HepG2 (cell line): ENCODE measurements at regions not wholly inside any gene's neighbourhood (a gene's known extent, or its start where the extent isn't known, plus 50 kb on each side); places are given as distances from the start of the nearest gene placed in this dataset.

Source experiments
- ATAC-seq: fragments of 200-7000 bp; cut with Tn5 transposase; 3 replicates; pipeline ENCODE4 v1.9.1; 2020; ENCODE audit warnings: mild to moderate bottlenecking, moderate library complexity
- BruUV-seq: library from RNA; stranded (reverse); fragments of 400-500 nt; replicated peaks from 2 replicates; lab custom pipeline; 2021; lab: Mats Ljungman, UMichigan
- CTCF ChIA-PET: fragments of 300-600 bp; formaldehyde crosslinking; extraction: SDS; loops from one replicate; lab custom pipeline; 2021; ENCODE audit warnings: low total read pairs, inconsistent platforms, low intra/inter-chr PET ratio; lab: Yijun Ruan, JAX
- POLR2A ChIA-PET: fragments of 350-600 bp; sonication (Branson Sonifier 250); formaldehyde crosslinking; loops from one replicate; lab custom pipeline; 2020; ENCODE audit warnings: antibody characterized with exemption, inconsistent platforms; lab: Yijun Ruan, JAX
- DNase-seq: peaks from one replicate; pipeline ENCODE4 v3.0.0-alpha.2; 2015; ENCODE audit warnings: low spot score
- FAIRE-seq: peaks from 3 replicates; lab custom pipeline; 2011; peaks lifted over from hg19 to GRCh38; lab: Jason Lieb, UNC
- H2AFZ ChIP-seq: one replicate; pipeline ENCODE4 v1.6.1; 2011; ENCODE audit warnings: low read length, inconsistent platforms
- H3K27ac ChIP-seq: fragments of 300-600 bp; 3 replicates; pipeline ENCODE4 v1.8.0; 2011; ENCODE audit warnings: mixed run types, mild to moderate bottlenecking, mixed read lengths, low read length, inconsistent platforms; ENCODE audit not compliant: insufficient read depth; ENCODE audit errors: extremely low read length
- H3K27me3 ChIP-seq, 2 experiments: fragments of 200-600 bp in 1 of 2; 2 replicates in 1 of 2; 3 replicates in 1 of 2; pipeline versions ENCODE4 v1.6.0 to v1.8.0; 2011; ENCODE audit warnings: low read length in 2 of 2, mild to moderate bottlenecking in 2 of 2, moderate library complexity in 2 of 2, inconsistent platforms in 1 of 2; ENCODE audit not compliant: insufficient read depth in 2 of 2, control insufficient read depth in 1 of 2
- H3K36me3 ChIP-seq, 2 experiments: fragments of 200-600 bp in 1 of 2; replicated peaks in 1 of 2; 2 replicates in 1 of 2; 3 replicates in 1 of 2; pipeline versions ENCODE4 v1.5.1 to v1.8.0; 2011; ENCODE audit warnings: low read length in 2 of 2, inconsistent platforms in 1 of 2; ENCODE audit not compliant: insufficient read depth in 2 of 2, control insufficient read depth in 1 of 2
- H3K4me1 ChIP-seq: 2 replicates; pipeline ENCODE4 v1.5.1; 2012; ENCODE audit warnings: low read length, inconsistent platforms; ENCODE audit not compliant: insufficient read depth
- H3K4me2 ChIP-seq: 2 replicates; pipeline ENCODE4 v1.6.0; 2011; ENCODE audit warnings: low read depth, low read length, inconsistent platforms
- H3K4me3 ChIP-seq, 3 experiments: fragments of 200-600 bp in 1 of 3; sonication (generic), shearing (Covaris generic) in 1 of 3; replicated peaks in 1 of 3; 2 replicates each; pipeline ENCODE4 v1.5.1; 2011 to 2016; ENCODE audit warnings: low read length in 3 of 3, inconsistent platforms in 2 of 3, low read depth in 2 of 3, mild to moderate bottlenecking in 2 of 3, control low read depth in 1 of 3, mixed read lengths in 1 of 3; ENCODE audit not compliant: insufficient read depth in 1 of 3
- H3K79me2 ChIP-seq: one replicate; pipeline ENCODE4 v1.6.1; 2011; ENCODE audit warnings: low read length, inconsistent platforms; ENCODE audit not compliant: insufficient read depth
- H3K9ac ChIP-seq: 2 replicates; pipeline ENCODE4 v1.6.0; 2011; ENCODE audit warnings: mild to moderate bottlenecking, low read depth, low read length, inconsistent platforms; ENCODE audit not compliant: insufficient read depth
- H3K9me3 ChIP-seq: 2 replicates; pipeline ENCODE4 v1.5.1; 2012; ENCODE audit warnings: mild to moderate bottlenecking, low read length
- H4K20me1 ChIP-seq: 2 replicates; pipeline ENCODE4 v1.6.0; 2011; ENCODE audit warnings: inconsistent platforms, mild to moderate bottlenecking, low read length, moderate library complexity; ENCODE audit not compliant: insufficient read depth
- CREB1 ChIP-seq, 2 experiments: fragments of 450-650 bp in 1 of 2; IDR thresholded peaks; 2 replicates each; pipeline ENCODE4 v1.6.1; 2016 to 2017; ENCODE audit warnings: control low read depth in 1 of 2, mild to moderate bottlenecking in 1 of 2, missing compliant biosample characterization in 1 of 2, missing genetic modification characterization in 1 of 2
- FOXA1 ChIP-seq, 2 experiments: fragments of 450-650 bp in 1 of 2; sonication (generic) in 1 of 2; formaldehyde crosslinking in 1 of 2; IDR thresholded peaks; 2 replicates each; pipeline versions ENCODE4 v1.4.0 to v1.6.1; 2016 to 2020; ENCODE audit warnings: missing genetic modification reagents in 1 of 2
- FOXP4 ChIP-seq: sonication (generic); formaldehyde crosslinking; IDR thresholded peaks from 2 replicates; pipeline ENCODE4 v1.4.0; 2020; ENCODE audit warnings: missing genetic modification reagents
- HNF4A ChIP-seq: sonication (generic); formaldehyde crosslinking; IDR thresholded peaks from 2 replicates; pipeline ENCODE4 v1.4.0; 2020; ENCODE audit warnings: missing genetic modification reagents
- HOXA7 ChIP-seq: sonication (generic); formaldehyde crosslinking; IDR thresholded peaks from 2 replicates; pipeline ENCODE4 v1.8.1; 2022; ENCODE audit warnings: mild to moderate bottlenecking, missing genetic modification reagents, moderate library complexity
- MAFK ChIP-seq, 2 experiments: IDR thresholded peaks in 1 of 2; conservative IDR thresholded peaks in 1 of 2; 2 replicates each; pipeline ENCODE4 v1.6.1; 2011; ENCODE audit warnings: improper control_type of control experiment in 2 of 2, low read length in 2 of 2
- SATB2 ChIP-seq: sonication (generic); formaldehyde crosslinking; IDR thresholded peaks from 2 replicates; pipeline ENCODE4 v1.5.0; 2020; ENCODE audit warnings: missing genetic modification reagents
- SNAPC4 ChIP-seq: sonication (generic); formaldehyde crosslinking; IDR thresholded peaks from 2 replicates; pipeline ENCODE4 v1.4.0; 2020; ENCODE audit warnings: mild to moderate bottlenecking, missing genetic modification reagents
- WIZ ChIP-seq: sonication (generic); formaldehyde crosslinking; IDR thresholded peaks from 2 replicates; pipeline ENCODE4 v1.5.1; 2020; ENCODE audit warnings: mild to moderate bottlenecking, missing genetic modification reagents
- ZFP62 ChIP-seq: sonication (generic); formaldehyde crosslinking; IDR thresholded peaks from 2 replicates; pipeline ENCODE4 v1.4.0; 2020; ENCODE audit warnings: missing genetic modification reagents
- ZNF10 ChIP-seq: sonication (generic); formaldehyde crosslinking; IDR thresholded peaks from 2 replicates; pipeline ENCODE4 v1.4.0; 2020; ENCODE audit warnings: mild to moderate bottlenecking, low read depth, missing genetic modification reagents, borderline replicate concordance
- ZNF3 ChIP-seq: IDR thresholded peaks from 2 replicates; pipeline ENCODE4 v1.7.0; 2017; ENCODE audit warnings: inconsistent platforms
- ZNF547 ChIP-seq: sonication (generic); formaldehyde crosslinking; IDR thresholded peaks from 2 replicates; pipeline ENCODE4 v1.5.1; 2020; ENCODE audit warnings: mild to moderate bottlenecking, missing genetic modification reagents
- WGBS: methylation state at CpG from one replicate; pipeline ENCODE4 v1.1.6; 2017; ENCODE audit warnings: low lambda C conversion rate; 5-methylcytosine and 5-hydroxymethylcytosine counted together
- in situ Hi-C: cut with HindIII; loops from 2 replicates; pipeline ENCODE4 v1.10.0; 2017; ENCODE audit warnings: low pct_unique_long_range_greater_than_20kb; ENCODE audit not compliant: extremely low pct_ligation_motif_present
- intact Hi-C: fragments of 100-400 bp; cut with micrococcal nuclease; formaldehyde crosslinking; loops from one replicate; pipeline ENCODE4 v1.10.0; 2022; ENCODE audit not compliant: unreplicated experiment

- peaks cover 30% of the 10 kb centered on the region for H3K9me3 ChIP-seq
- TF ChIP-seq SATB2 (CRISPR knock-in tag) = no peak
- TF ChIP-seq MAFK (conservative IDR thresholded peaks at IDR 0.05 in 1 of 2, IDR thresholded peaks at IDR 0.05 in 1 of 2; ENCODE audit: low read length in 2 of 2) = peak; percentile 33 to 40; a peak in 2 of 4 replicates
- TF ChIP-seq CREB1 (IDR thresholded peaks at IDR 0.05) = peak; percentile 54; the same call in 1 of the 2 replicates
- no peak for TF ChIP-seq CREB1 (CRISPR knock-in tag; IDR thresholded peaks at IDR 0.05)
- no peak overlapping the region for H2AFZ ChIP-seq
- no TSS peak for BruUV-seq
- H3K4me1 ChIP-seq = peaks cover 14% of the 10 kb centered on the region; the same call in 1 of the 2 replicates
- ChIA-PET POLR2A (no interaction called here), CTCF (no interaction called here)
- in situ Hi-C loops = no loop called here
- H4K20me1 ChIP-seq = no peaks in the 10 kb centered on the region
- DNase-seq = no peak
- H3K27me3 ChIP-seq = no peaks in the 10 kb centered on the region
- no peak overlapping the region for H3K9ac ChIP-seq
- H3K4me3 ChIP-seq = no peak overlapping the region
- H3K27ac ChIP-seq = no peak overlapping the region
- no peaks in the 10 kb centered on the region for H3K36me3 ChIP-seq
- no peak overlapping the region for H3K4me2 ChIP-seq
- no peaks in the 10 kb centered on the region for H3K79me2 ChIP-seq
- FAIRE-seq = no peak
- ATAC-seq = no peak
- intact Hi-C loops = no loop called here
- 45% methylated on average over 2 of the region's 2 CpGs for WGBS
Observed at GRCh38 chr15:53872410-53872809, 105.8 kb upstream of the UNC13C start.

GRCh38 chr15:53869806-53870073 lies 108.5 kb upstream of the UNC13C start:
- H3K79me2 ChIP-seq = no peaks in the 10 kb centered on the region
- ChIA-PET CTCF (no interaction called here), POLR2A (no interaction called here)
- peaks cover 14% of the 10 kb centered on the region; the same call in 1 of the 2 replicates for H3K4me1 ChIP-seq
- FAIRE-seq (no peak), ATAC-seq (peak; percentile 35; the same call in 2 of the 3 replicates), DNase-seq (peak; percentile 61)
- H3K4me3 ChIP-seq = no peak overlapping the region
- no peak overlapping the region for H2AFZ ChIP-seq
- no peaks in the 10 kb centered on the region for H3K36me3 ChIP-seq
- H3K9me3 ChIP-seq = peaks cover 30% of the 10 kb centered on the region
- in situ Hi-C loops = no loop called here
- no peak overlapping the region for H3K4me2 ChIP-seq
- no TSS peak for BruUV-seq
- no peaks in the 10 kb centered on the region for H3K27me3 ChIP-seq
- intact Hi-C loops = no loop called here
- no peaks in the 10 kb centered on the region for H4K20me1 ChIP-seq
- WGBS = 8% methylated on average over 1 of the region's 1 CpG
- H3K27ac ChIP-seq = no peak overlapping the region
- no peak overlapping the region for H3K9ac ChIP-seq
- TF ChIP-seq ZNF547 (CRISPR knock-in tag) (no peak), FOXA1 (IDR thresholded peaks at IDR 0.05) (0 out of 2 replicates have a peak, but pooled peaks have one; percentile 44), FOXA1 (CRISPR knock-in tag; IDR thresholded peaks at IDR 0.05) (peak; percentile 60; the same call in 1 of the 2 replicates), HOXA7 (CRISPR knock-in tag) (no peak), HNF4A (CRISPR knock-in tag) (0 out of 2 replicates have a peak, but pooled peaks have one; percentile 27), WIZ (no peak), ZNF10 (CRISPR knock-in tag) (no peak), SNAPC4 (CRISPR knock-in tag) (no peak), ZFP62 (CRISPR knock-in tag) (no peak), FOXP4 (CRISPR knock-in tag) (peak; percentile 28; the same call in 1 of the 2 replicates), ZNF3 (no peak)
